WTC11 (cell line): ENCODE measurements at regions not wholly inside any gene's neighbourhood (a gene's known extent, or its start where the extent isn't known, plus 50 kb on each side); places are given as distances from the start of the nearest gene placed in this dataset.

ENCODE experiments used
- ATAC-seq: fragments of 200-7000 bp; cut with Tn5 transposase; 2 replicates; pipeline ENCODE4 v1.10.0; 2021; ENCODE audit warnings: mild to moderate bottlenecking, moderate library complexity
- CTCF ChIA-PET: fragments of 300-600 bp; sonication (Branson Sonifier 250); formaldehyde crosslinking; loops from one replicate; lab custom pipeline; 2021; ENCODE audit warnings: antibody characterized with exemption; lab: Charles Lee
- POLR2A ChIA-PET: fragments of 350-600 bp; sonication (Branson Sonifier 250); formaldehyde crosslinking; loops from one replicate; lab custom pipeline; 2021; ENCODE audit warnings: antibody characterized with exemption; lab: Charles Lee
- DNase-seq: peaks from one replicate; pipeline ENCODE4 v3.0.0; 2021; ENCODE audit warnings: low spot score
- H3K27ac Mint-ChIP-seq: 2 replicates; pipeline ENCODE4 v1.8.0; 2021; ENCODE audit warnings: mixed read lengths
- H3K27me3 Mint-ChIP-seq: 2 replicates; pipeline ENCODE4 v1.8.0; 2021; ENCODE audit warnings: low read depth, mild to moderate bottlenecking, moderate library complexity, mixed read lengths
- H3K36me3 Mint-ChIP-seq: 2 replicates; pipeline ENCODE4 v1.8.0; 2021; ENCODE audit warnings: mixed read lengths
- H3K4me1 Mint-ChIP-seq: 2 replicates; pipeline ENCODE4 v1.8.0; 2022; ENCODE audit warnings: mixed read lengths
- H3K4me3 Mint-ChIP-seq: 2 replicates; pipeline ENCODE4 v1.8.0; 2021; ENCODE audit warnings: mild to moderate bottlenecking, moderate library complexity, mixed read lengths
- H3K9me3 Mint-ChIP-seq: 2 replicates; pipeline ENCODE4 v1.8.0; 2021; ENCODE audit warnings: mixed read lengths
- FOXJ3 ChIP-seq: sonication (generic); formaldehyde crosslinking; IDR thresholded peaks from 2 replicates; pipeline ENCODE4 v1.9.0; 2021; ENCODE audit warnings: missing genetic modification reagents, mild to moderate bottlenecking, borderline replicate concordance
- GABPB1 ChIP-seq: sonication (generic); formaldehyde crosslinking; IDR thresholded peaks from 2 replicates; pipeline ENCODE4 v1.8.1; 2023; ENCODE audit warnings: mild to moderate bottlenecking, missing genetic modification reagents
- JUN ChIP-seq: sonication (generic); formaldehyde crosslinking; IDR thresholded peaks from 2 replicates; pipeline ENCODE4 v1.8.0; 2023; ENCODE audit warnings: mild to moderate bottlenecking, missing genetic modification reagents
- KAT7 ChIP-seq: sonication (generic); formaldehyde crosslinking; IDR thresholded peaks from 2 replicates; pipeline ENCODE4 v1.8.1; 2023; ENCODE audit warnings: missing genetic modification reagents, mild to moderate bottlenecking, borderline replicate concordance
- NR2C2 ChIP-seq: sonication (generic); formaldehyde crosslinking; IDR thresholded peaks from 2 replicates; pipeline ENCODE4 v1.8.0; 2022; ENCODE audit warnings: mild to moderate bottlenecking, missing genetic modification reagents
- NR3C1 ChIP-seq: sonication (generic); formaldehyde crosslinking; conservative IDR thresholded peaks from 2 replicates; pipeline ENCODE4 v1.8.1; 2023; ENCODE audit warnings: low read depth, mild to moderate bottlenecking, missing genetic modification reagents
- OVOL2 ChIP-seq: fragments of 250-450 bp; sonication (Bioruptor Pico); IDR thresholded peaks from 2 replicates; pipeline ENCODE4 v1.9.0; 2021; ENCODE audit warnings: mild to moderate bottlenecking, borderline replicate concordance
- RELA ChIP-seq: sonication (generic); formaldehyde crosslinking; IDR thresholded peaks from 2 replicates; pipeline ENCODE4 v1.8.1; 2022; ENCODE audit warnings: missing genetic modification reagents, mild to moderate bottlenecking, borderline replicate concordance
- RORB ChIP-seq: fragments of 250-450 bp; sonication (Bioruptor Pico); IDR thresholded peaks from 2 replicates; pipeline ENCODE4 v1.9.0; 2021; ENCODE audit warnings: mild to moderate bottlenecking
- SP1 ChIP-seq: sonication (generic); formaldehyde crosslinking; conservative IDR thresholded peaks from 2 replicates; pipeline ENCODE4 v1.8.1; 2022; ENCODE audit warnings: missing genetic modification reagents
- TCF7 ChIP-seq: sonication (generic); formaldehyde crosslinking; IDR thresholded peaks from 2 replicates; pipeline ENCODE4 v1.8.0; 2022; ENCODE audit warnings: mild to moderate bottlenecking, low read depth, missing genetic modification reagents, moderate library complexity
- TEAD1 ChIP-seq: sonication (generic); formaldehyde crosslinking; IDR thresholded peaks from 2 replicates; pipeline ENCODE4 v1.8.0; 2022; ENCODE audit warnings: mild to moderate bottlenecking, missing genetic modification reagents
- ZBTB21 ChIP-seq: sonication (generic); formaldehyde crosslinking; IDR thresholded peaks from 2 replicates; pipeline ENCODE4 v1.8.1; 2023; ENCODE audit warnings: mild to moderate bottlenecking, missing genetic modification reagents, borderline replicate concordance
- ZNF121 ChIP-seq: sonication (generic); formaldehyde crosslinking; IDR thresholded peaks from 2 replicates; pipeline ENCODE4 v1.8.0; 2023; ENCODE audit warnings: missing genetic modification reagents
- ZNF263 ChIP-seq: sonication (generic); formaldehyde crosslinking; IDR thresholded peaks from 2 replicates; pipeline ENCODE4 v1.8.1; 2022; ENCODE audit warnings: low read depth, mild to moderate bottlenecking, moderate library complexity, missing genetic modification reagents
- ZNF317 ChIP-seq: sonication (generic); formaldehyde crosslinking; IDR thresholded peaks from 2 replicates; pipeline ENCODE4 v1.8.1; 2023; ENCODE audit warnings: low read depth, mild to moderate bottlenecking, moderate library complexity, missing genetic modification reagents, borderline replicate concordance
- TF ChIP-seq, protein P1 (sequence below): sonication (generic); formaldehyde crosslinking; IDR thresholded peaks from 2 replicates; pipeline ENCODE4 v1.8.1; 2023; ENCODE audit warnings: mild to moderate bottlenecking, moderate library complexity, missing genetic modification reagents
- TF ChIP-seq, protein P2 (sequence below): sonication (generic); formaldehyde crosslinking; IDR thresholded peaks from 2 replicates; pipeline ENCODE4 v1.8.1; 2022; ENCODE audit warnings: missing genetic modification reagents, borderline replicate concordance
- TF ChIP-seq, protein P3 (sequence below): sonication (generic); formaldehyde crosslinking; IDR thresholded peaks from 2 replicates; pipeline ENCODE4 v1.8.0; 2023; ENCODE audit warnings: missing genetic modification reagents, mild to moderate bottlenecking, borderline replicate concordance
- TF ChIP-seq, protein P4 (sequence below): fragments of 200-600 bp; IDR thresholded peaks from 2 replicates; pipeline ENCODE4 v1.8.0; 2022; ENCODE audit warnings: antibody characterized with exemption
- TF ChIP-seq, protein P5 (sequence below): sonication (generic); formaldehyde crosslinking; conservative IDR thresholded peaks from 2 replicates; pipeline ENCODE4 v1.8.1; 2022; ENCODE audit warnings: mild to moderate bottlenecking, missing genetic modification reagents
- TF ChIP-seq, protein P6 (sequence below): fragments of 250-450 bp; sonication (Bioruptor Pico); IDR thresholded peaks from 2 replicates; pipeline ENCODE4 v1.8.0; 2021; ENCODE audit warnings: mild to moderate bottlenecking
- TF ChIP-seq, protein P7 (sequence below): sonication (generic); formaldehyde crosslinking; IDR thresholded peaks from 2 replicates; pipeline ENCODE4 v1.8.0; 2023; ENCODE audit warnings: missing genetic modification reagents

DNA sequence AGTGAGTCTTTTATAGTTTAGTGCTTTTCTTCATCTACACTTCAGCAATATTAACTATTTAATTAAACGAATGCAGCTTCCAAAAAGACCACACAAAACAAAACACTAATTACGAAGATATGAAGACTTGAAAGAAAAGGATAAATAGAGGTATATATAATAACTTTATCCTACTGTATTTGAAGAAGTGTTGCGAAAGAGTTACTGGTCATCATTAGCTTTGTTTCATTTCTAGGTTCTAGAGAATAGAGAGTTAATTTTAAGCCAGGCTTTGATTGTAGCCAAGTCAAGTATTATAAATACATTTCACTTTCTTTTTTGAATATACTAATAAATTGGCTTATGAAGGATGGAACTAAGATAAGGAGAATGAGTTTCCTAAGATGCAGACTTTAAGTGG, 416.8 kb upstream of the GBE1 start:
- H3K36me3 Mint-ChIP-seq = no peaks in the 10 kb centered on the region
- no peak overlapping the region for H3K27ac Mint-ChIP-seq
- no peaks in the 10 kb centered on the region for H3K4me1 Mint-ChIP-seq
- no peaks in the 10 kb centered on the region for H3K9me3 Mint-ChIP-seq
- no peak overlapping the region for H3K4me3 Mint-ChIP-seq
- POLR2A ChIA-PET = no interaction called here
- DNase-seq (no peak), ATAC-seq (no peak)
- no peaks in the 10 kb centered on the region for H3K27me3 Mint-ChIP-seq
- no peak for TF ChIP-seq TCF7
- no peak for TF ChIP-seq RELA (CRISPR knock-in tag)
- no peak for TF ChIP-seq NR2C2 (CRISPR knock-in tag)
- TF ChIP-seq, all 79 proteins: peak for 0
- CTCF ChIA-PET = no interaction called here

DNA sequence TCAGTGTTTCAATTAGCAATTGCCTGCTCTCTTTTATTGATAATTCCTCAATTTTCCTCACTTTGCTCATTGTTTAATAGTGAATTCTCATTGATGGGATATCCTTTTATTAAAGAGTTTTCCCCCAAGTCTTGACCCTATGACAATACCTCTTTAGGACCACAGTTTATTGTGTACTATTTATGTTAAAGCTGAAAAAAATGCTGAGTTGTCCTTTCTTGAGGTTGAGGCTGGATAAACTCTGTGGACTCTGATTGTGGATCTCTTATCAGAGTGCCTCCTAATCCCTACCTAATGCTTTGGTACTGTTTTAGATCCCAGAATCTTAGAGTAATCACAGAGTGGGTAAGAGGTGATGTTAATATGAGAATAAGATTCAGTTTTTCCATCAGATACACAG, 416.3 kb upstream of the GBE1 start:
- no peaks in the 10 kb centered on the region for H3K9me3 Mint-ChIP-seq
- H3K27me3 Mint-ChIP-seq = no peaks in the 10 kb centered on the region
- no peak overlapping the region for H3K4me3 Mint-ChIP-seq
- ATAC-seq (no peak), DNase-seq (no peak)
- CTCF ChIA-PET = no interaction called here
- H3K4me1 Mint-ChIP-seq = no peaks in the 10 kb centered on the region
- no peaks in the 10 kb centered on the region for H3K36me3 Mint-ChIP-seq
- H3K27ac Mint-ChIP-seq = no peak overlapping the region
- POLR2A ChIA-PET = no interaction called here
- TF ChIP-seq, protein P1, sequence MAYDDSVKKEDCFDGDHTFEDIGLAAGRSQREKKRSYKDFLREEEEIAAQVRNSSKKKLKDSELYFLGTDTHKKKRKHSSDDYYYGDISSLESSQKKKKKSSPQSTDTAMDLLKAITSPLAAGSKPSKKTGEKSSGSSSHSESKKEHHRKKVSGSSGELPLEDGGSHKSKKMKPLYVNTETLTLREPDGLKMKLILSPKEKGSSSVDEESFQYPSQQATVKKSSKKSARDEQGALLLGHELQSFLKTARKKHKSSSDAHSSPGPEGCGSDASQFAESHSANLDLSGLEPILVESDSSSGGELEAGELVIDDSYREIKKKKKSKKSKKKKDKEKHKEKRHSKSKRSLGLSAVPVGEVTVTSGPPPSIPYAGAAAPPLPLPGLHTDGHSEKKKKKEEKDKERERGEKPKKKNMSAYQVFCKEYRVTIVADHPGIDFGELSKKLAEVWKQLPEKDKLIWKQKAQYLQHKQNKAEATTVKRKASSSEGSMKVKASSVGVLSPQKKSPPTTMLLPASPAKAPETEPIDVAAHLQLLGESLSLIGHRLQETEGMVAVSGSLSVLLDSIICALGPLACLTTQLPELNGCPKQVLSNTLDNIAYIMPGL (CRISPR knock-in tag) = no peak
- TF ChIP-seq, protein P2, sequence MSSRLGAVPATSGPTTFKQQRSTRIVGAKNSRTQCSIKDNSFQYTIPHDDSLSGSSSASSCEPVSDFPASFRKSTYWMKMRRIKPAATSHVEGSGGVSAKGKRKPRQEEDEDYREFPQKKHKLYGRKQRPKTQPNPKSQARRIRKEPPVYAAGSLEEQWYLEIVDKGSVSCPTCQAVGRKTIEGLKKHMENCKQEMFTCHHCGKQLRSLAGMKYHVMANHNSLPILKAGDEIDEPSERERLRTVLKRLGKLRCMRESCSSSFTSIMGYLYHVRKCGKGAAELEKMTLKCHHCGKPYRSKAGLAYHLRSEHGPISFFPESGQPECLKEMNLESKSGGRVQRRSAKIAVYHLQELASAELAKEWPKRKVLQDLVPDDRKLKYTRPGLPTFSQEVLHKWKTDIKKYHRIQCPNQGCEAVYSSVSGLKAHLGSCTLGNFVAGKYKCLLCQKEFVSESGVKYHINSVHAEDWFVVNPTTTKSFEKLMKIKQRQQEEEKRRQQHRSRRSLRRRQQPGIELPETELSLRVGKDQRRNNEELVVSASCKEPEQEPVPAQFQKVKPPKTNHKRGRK = no peak
- no peak for TF ChIP-seq KAT7 (CRISPR knock-in tag)
- no peak for TF ChIP-seq TEAD1 (CRISPR knock-in tag)
- TF ChIP-seq, protein P3, sequence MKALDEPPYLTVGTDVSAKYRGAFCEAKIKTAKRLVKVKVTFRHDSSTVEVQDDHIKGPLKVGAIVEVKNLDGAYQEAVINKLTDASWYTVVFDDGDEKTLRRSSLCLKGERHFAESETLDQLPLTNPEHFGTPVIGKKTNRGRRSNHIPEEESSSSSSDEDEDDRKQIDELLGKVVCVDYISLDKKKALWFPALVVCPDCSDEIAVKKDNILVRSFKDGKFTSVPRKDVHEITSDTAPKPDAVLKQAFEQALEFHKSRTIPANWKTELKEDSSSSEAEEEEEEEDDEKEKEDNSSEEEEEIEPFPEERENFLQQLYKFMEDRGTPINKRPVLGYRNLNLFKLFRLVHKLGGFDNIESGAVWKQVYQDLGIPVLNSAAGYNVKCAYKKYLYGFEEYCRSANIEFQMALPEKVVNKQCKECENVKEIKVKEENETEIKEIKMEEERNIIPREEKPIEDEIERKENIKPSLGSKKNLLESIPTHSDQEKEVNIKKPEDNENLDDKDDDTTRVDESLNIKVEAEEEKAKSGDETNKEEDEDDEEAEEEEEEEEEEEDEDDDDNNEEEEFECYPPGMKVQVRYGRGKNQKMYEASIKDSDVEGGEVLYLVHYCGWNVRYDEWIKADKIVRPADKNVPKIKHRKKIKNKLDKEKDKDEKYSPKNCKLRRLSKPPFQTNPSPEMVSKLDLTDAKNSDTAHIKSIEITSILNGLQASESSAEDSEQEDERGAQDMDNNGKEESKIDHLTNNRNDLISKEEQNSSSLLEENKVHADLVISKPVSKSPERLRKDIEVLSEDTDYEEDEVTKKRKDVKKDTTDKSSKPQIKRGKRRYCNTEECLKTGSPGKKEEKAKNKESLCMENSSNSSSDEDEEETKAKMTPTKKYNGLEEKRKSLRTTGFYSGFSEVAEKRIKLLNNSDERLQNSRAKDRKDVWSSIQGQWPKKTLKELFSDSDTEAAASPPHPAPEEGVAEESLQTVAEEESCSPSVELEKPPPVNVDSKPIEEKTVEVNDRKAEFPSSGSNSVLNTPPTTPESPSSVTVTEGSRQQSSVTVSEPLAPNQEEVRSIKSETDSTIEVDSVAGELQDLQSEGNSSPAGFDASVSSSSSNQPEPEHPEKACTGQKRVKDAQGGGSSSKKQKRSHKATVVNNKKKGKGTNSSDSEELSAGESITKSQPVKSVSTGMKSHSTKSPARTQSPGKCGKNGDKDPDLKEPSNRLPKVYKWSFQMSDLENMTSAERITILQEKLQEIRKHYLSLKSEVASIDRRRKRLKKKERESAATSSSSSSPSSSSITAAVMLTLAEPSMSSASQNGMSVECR (CRISPR knock-in tag) = no peak
- TF ChIP-seq ZBTB21 (CRISPR knock-in tag) = no peak
- TF ChIP-seq NR3C1 (CRISPR knock-in tag) = no peak
- TF ChIP-seq ZNF121 (CRISPR knock-in tag) = no peak
- TF ChIP-seq ZNF317 = no peak
- TF ChIP-seq JUN (CRISPR knock-in tag) = no peak
- no peak for TF ChIP-seq GABPB1 (CRISPR knock-in tag)
- TF ChIP-seq ZNF263 = no peak

DNA sequence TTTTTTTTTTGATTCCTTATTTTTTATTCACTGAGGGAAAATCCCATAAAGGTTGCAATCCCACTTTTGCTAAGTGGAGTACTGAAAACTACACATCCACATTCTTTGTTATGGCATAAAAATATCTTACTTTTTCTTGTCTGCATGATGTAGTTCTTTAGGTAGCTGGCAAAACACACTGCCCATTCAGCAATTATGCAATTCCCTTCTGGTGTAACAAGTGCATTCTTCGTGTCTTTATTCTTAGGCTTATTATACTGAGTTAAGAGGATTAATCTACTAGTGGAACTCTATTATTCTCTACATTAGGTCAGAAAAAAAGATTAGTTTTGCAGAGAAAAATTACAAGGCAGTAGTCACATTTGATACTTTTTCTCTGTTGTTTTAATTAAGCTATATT, 403.8 kb upstream of the GBE1 start:
- ChIA-PET CTCF (no interaction called here), POLR2A (no interaction called here)
- H3K4me1 Mint-ChIP-seq = no peaks in the 10 kb centered on the region
- peaks cover 2% of the 10 kb centered on the region; the same call in 1 of the 2 replicates for H3K36me3 Mint-ChIP-seq
- peaks cover 5% of the 10 kb centered on the region for H3K9me3 Mint-ChIP-seq
- DNase-seq = no peak
- H3K27ac Mint-ChIP-seq = no peak overlapping the region
- H3K27me3 Mint-ChIP-seq = no peaks in the 10 kb centered on the region
- ATAC-seq = no peak
- H3K4me3 Mint-ChIP-seq = no peak overlapping the region
- TF ChIP-seq RORB (CRISPR knock-in tag) (no peak), TCF7 (no peak), SP1 (CRISPR knock-in tag) (no peak), FOXJ3 (CRISPR knock-in tag) (no peak), OVOL2 (CRISPR knock-in tag) (no peak)
- TF ChIP-seq, protein P4, sequence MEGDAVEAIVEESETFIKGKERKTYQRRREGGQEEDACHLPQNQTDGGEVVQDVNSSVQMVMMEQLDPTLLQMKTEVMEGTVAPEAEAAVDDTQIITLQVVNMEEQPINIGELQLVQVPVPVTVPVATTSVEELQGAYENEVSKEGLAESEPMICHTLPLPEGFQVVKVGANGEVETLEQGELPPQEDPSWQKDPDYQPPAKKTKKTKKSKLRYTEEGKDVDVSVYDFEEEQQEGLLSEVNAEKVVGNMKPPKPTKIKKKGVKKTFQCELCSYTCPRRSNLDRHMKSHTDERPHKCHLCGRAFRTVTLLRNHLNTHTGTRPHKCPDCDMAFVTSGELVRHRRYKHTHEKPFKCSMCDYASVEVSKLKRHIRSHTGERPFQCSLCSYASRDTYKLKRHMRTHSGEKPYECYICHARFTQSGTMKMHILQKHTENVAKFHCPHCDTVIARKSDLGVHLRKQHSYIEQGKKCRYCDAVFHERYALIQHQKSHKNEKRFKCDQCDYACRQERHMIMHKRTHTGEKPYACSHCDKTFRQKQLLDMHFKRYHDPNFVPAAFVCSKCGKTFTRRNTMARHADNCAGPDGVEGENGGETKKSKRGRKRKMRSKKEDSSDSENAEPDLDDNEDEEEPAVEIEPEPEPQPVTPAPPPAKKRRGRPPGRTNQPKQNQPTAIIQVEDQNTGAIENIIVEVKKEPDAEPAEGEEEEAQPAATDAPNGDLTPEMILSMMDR = no peak
- TF ChIP-seq, protein P5, sequence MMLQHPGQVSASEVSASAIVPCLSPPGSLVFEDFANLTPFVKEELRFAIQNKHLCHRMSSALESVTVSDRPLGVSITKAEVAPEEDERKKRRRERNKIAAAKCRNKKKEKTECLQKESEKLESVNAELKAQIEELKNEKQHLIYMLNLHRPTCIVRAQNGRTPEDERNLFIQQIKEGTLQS (CRISPR knock-in tag) = no peak
- TF ChIP-seq, protein P6, sequence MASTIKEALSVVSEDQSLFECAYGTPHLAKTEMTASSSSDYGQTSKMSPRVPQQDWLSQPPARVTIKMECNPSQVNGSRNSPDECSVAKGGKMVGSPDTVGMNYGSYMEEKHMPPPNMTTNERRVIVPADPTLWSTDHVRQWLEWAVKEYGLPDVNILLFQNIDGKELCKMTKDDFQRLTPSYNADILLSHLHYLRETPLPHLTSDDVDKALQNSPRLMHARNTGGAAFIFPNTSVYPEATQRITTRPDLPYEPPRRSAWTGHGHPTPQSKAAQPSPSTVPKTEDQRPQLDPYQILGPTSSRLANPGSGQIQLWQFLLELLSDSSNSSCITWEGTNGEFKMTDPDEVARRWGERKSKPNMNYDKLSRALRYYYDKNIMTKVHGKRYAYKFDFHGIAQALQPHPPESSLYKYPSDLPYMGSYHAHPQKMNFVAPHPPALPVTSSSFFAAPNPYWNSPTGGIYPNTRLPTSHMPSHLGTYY = no peak
- TF ChIP-seq, protein P7, sequence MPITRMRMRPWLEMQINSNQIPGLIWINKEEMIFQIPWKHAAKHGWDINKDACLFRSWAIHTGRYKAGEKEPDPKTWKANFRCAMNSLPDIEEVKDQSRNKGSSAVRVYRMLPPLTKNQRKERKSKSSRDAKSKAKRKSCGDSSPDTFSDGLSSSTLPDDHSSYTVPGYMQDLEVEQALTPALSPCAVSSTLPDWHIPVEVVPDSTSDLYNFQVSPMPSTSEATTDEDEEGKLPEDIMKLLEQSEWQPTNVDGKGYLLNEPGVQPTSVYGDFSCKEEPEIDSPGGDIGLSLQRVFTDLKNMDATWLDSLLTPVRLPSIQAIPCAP (CRISPR knock-in tag) = no peak
